H9 (cell line): ENCODE measurements at regions not wholly inside any gene's neighbourhood (a gene's known extent, or its start where the extent isn't known, plus 50 kb on each side); places are given as distances from the start of the nearest gene placed in this dataset.

ENCODE experiments used
- DNase-seq: peaks from one replicate; pipeline ENCODE4 v3.0.0-alpha.2; 2017
- H2AFZ ChIP-seq: one replicate; pipeline ENCODE4 v1.6.1; 2013; ENCODE audit warnings: mild to moderate bottlenecking, low read length, control low read depth, moderate library complexity
- H2AK5ac ChIP-seq: 2 replicates; pipeline ENCODE4 v1.6.1; 2013; ENCODE audit warnings: low read length, control low read depth, mixed read lengths; ENCODE audit not compliant: insufficient read length
- H2BK120ac ChIP-seq: one replicate; pipeline ENCODE4 v1.6.1; 2013; ENCODE audit warnings: low read depth, mild to moderate bottlenecking, low read length, control low read depth, inconsistent platforms; ENCODE audit not compliant: poor library complexity, severe bottlenecking
- H2BK12ac ChIP-seq: 2 replicates; pipeline ENCODE4 v1.6.1; 2013; ENCODE audit warnings: low read length, control low read depth, mixed read lengths, low read depth; ENCODE audit not compliant: insufficient read length
- H2BK15ac ChIP-seq: 2 replicates; pipeline ENCODE4 v1.6.1; 2013; ENCODE audit warnings: low read depth, low read length, control low read depth
- H2BK20ac ChIP-seq: one replicate; pipeline ENCODE4 v1.6.1; 2013; ENCODE audit warnings: low read depth, mild to moderate bottlenecking, low read length, control low read depth, inconsistent platforms; ENCODE audit not compliant: poor library complexity, severe bottlenecking
- H2BK5ac ChIP-seq: 2 replicates; pipeline ENCODE4 v1.6.1; 2013; ENCODE audit warnings: low read length, control low read depth, mixed read lengths; ENCODE audit not compliant: insufficient read length
- H3K14ac ChIP-seq: 2 replicates; pipeline ENCODE4 v1.6.1; 2013; ENCODE audit warnings: low read length, control low read depth; ENCODE audit not compliant: insufficient read depth
- H3K18ac ChIP-seq: 2 replicates; pipeline ENCODE4 v1.6.1; 2013; ENCODE audit warnings: low read depth, mild to moderate bottlenecking, mixed read lengths, low read length, control low read depth; ENCODE audit not compliant: insufficient read length
- H3K23ac ChIP-seq: 2 replicates; pipeline ENCODE4 v1.6.1; 2013; ENCODE audit warnings: low read length, control low read depth, mixed read lengths, low read depth; ENCODE audit not compliant: insufficient read length
- H3K23me2 ChIP-seq: 2 replicates; pipeline ENCODE4 v1.6.1; 2013; ENCODE audit warnings: low read depth, mild to moderate bottlenecking, mixed read lengths, low read length, control low read depth; ENCODE audit not compliant: insufficient read length, poor library complexity, severe bottlenecking
- H3K27ac ChIP-seq: 2 replicates; pipeline ENCODE4 v1.5.1; 2013; ENCODE audit warnings: low read length, control low read depth, mixed read lengths, low read depth; ENCODE audit not compliant: insufficient read length
- H3K27me3 ChIP-seq: 2 replicates; pipeline ENCODE4 v1.6.1; 2013; ENCODE audit warnings: low read length, control low read depth, inconsistent platforms; ENCODE audit not compliant: insufficient read depth
- H3K4ac ChIP-seq: 2 replicates; pipeline ENCODE4 v1.6.1; 2013; ENCODE audit warnings: low read depth, mild to moderate bottlenecking, control low read depth, inconsistent platforms, low read length, moderate library complexity
- H3K4me1 ChIP-seq: 2 replicates; pipeline ENCODE4 v1.6.1; 2013; ENCODE audit warnings: low read length, control low read depth, inconsistent platforms; ENCODE audit not compliant: insufficient read depth
- H3K4me2 ChIP-seq: 2 replicates; pipeline ENCODE4 v1.6.1; 2013; ENCODE audit warnings: low read length, control low read depth, mixed read lengths; ENCODE audit not compliant: insufficient read length, insufficient read depth
- H3K56ac ChIP-seq: 2 replicates; pipeline ENCODE4 v1.6.1; 2013; ENCODE audit warnings: low read depth, mild to moderate bottlenecking, mixed read lengths, low read length, control low read depth; ENCODE audit not compliant: insufficient read length
- H3K79me1 ChIP-seq: 2 replicates; pipeline ENCODE4 v1.6.1; 2013; ENCODE audit warnings: low read depth, mild to moderate bottlenecking, moderate library complexity, low read length, control low read depth, inconsistent platforms; ENCODE audit not compliant: insufficient read depth, poor library complexity, severe bottlenecking
- H3K79me2 ChIP-seq: 2 replicates; pipeline ENCODE4 v1.6.1; 2013; ENCODE audit warnings: low read length, control low read depth, inconsistent platforms; ENCODE audit not compliant: insufficient read depth
- H3K9ac ChIP-seq: 2 replicates; pipeline ENCODE4 v1.6.1; 2013; ENCODE audit warnings: low read length, control low read depth, mixed read lengths; ENCODE audit not compliant: insufficient read length; ENCODE audit errors: extremely low read depth
- H3K9me3 ChIP-seq: one replicate; pipeline ENCODE4 v1.6.1; 2013; ENCODE audit warnings: low read depth, low read length, inconsistent platforms; ENCODE audit not compliant: control insufficient read depth
- H3T11ph ChIP-seq: one replicate; pipeline ENCODE4 v1.6.1; 2013; ENCODE audit warnings: mild to moderate bottlenecking, low read length, control low read depth, inconsistent platforms
- H4K20me1 ChIP-seq: one replicate; pipeline ENCODE4 v1.6.1; 2013; ENCODE audit not compliant: control insufficient read depth, insufficient read length, insufficient read depth
- H4K5ac ChIP-seq: 2 replicates; pipeline ENCODE4 v1.6.1; 2013; ENCODE audit warnings: low read depth, mild to moderate bottlenecking, mixed read lengths, low read length, control low read depth; ENCODE audit not compliant: insufficient read length
- H4K8ac ChIP-seq: replicated peaks from 2 replicates; pipeline ENCODE4 v1.6.1; 2013; ENCODE audit warnings: low read length, control low read depth, mixed read lengths, low read depth; ENCODE audit not compliant: insufficient read length
- H4K91ac ChIP-seq: 2 replicates; pipeline ENCODE4 v1.6.1; 2013; ENCODE audit warnings: low read depth, mild to moderate bottlenecking, moderate library complexity, mixed read lengths, low read length, control low read depth; ENCODE audit not compliant: insufficient read length
- H3K27ac Mint-ChIP-seq, 3 experiments: 2 replicates in 2 of 3; 3 replicates in 1 of 3; pipeline ENCODE4 v1.8.0; 2020 to 2021; ENCODE audit warnings: mixed read lengths in 3 of 3, mild to moderate bottlenecking in 1 of 3, moderate library complexity in 1 of 3
- H3K27me3 Mint-ChIP-seq: 2 replicates; pipeline ENCODE4 v1.8.0; 2021; ENCODE audit warnings: low read depth, mild to moderate bottlenecking, moderate library complexity, mixed read lengths
- H3K36me3 Mint-ChIP-seq, 3 experiments: 2 replicates in 2 of 3; 3 replicates in 1 of 3; pipeline ENCODE4 v1.8.0; 2020 to 2021; ENCODE audit warnings: low read depth in 3 of 3, mixed read lengths in 3 of 3; ENCODE audit not compliant: insufficient read depth in 1 of 3
- H3K4me1 Mint-ChIP-seq, 2 experiments: 2 replicates each; pipeline ENCODE4 v1.8.0; 2020; ENCODE audit warnings: mixed read lengths in 2 of 2
- H3K4me3 Mint-ChIP-seq, 2 experiments: 2 replicates in 1 of 2; 3 replicates in 1 of 2; pipeline ENCODE4 v1.8.0; 2020 to 2021; ENCODE audit warnings: mild to moderate bottlenecking in 2 of 2, mixed read lengths in 2 of 2, moderate library complexity in 1 of 2
- H3K9me3 Mint-ChIP-seq, 2 experiments: 2 replicates in 1 of 2; 3 replicates in 1 of 2; pipeline ENCODE4 v1.8.0; 2020; ENCODE audit warnings: mild to moderate bottlenecking in 2 of 2, mixed read lengths in 2 of 2, moderate library complexity in 1 of 2
- CTCF ChIP-seq: fragments of 200-600 bp; sonication (generic); conservative IDR thresholded peaks from 3 replicates; pipeline ENCODE4 v1.8.0; 2021; ENCODE audit warnings: antibody characterized with exemption, mild to moderate bottlenecking
- WGBS: extraction: QIAGEN DNeasy Blood & Tissue Kit; methylation state at CpG from one replicate; pipeline ENCODE4 v1.1.7; 2013; ENCODE audit warnings: missing lambda C conversion rate, low lambda C conversion rate, mixed read lengths; ENCODE audit not compliant: insufficient read length; ENCODE audit errors: extremely low coverage; 5-methylcytosine and 5-hydroxymethylcytosine counted together

GRCh38 chr4:114420069-114420468 is 178.5 kb upstream of the UGT8 start:
- H3K4me2 ChIP-seq: no peak overlapping the region
- H3K27ac Mint-ChIP-seq: 0 out of 7 replicates have a peak overlapping the region, but pooled peaks of 1 of the 3 experiments have one; percentile 36
- no peaks in the 10 kb centered on the region for H3K27me3 ChIP-seq
- TF ChIP-seq CTCF: no peak
- H3K27me3 Mint-ChIP-seq: no peaks in the 10 kb centered on the region
- no peaks in the 10 kb centered on the region for H3K79me2 ChIP-seq
- H3K36me3 Mint-ChIP-seq: peaks cover under 1 to 16% (median 7%) of the 10 kb centered on the region in 3 experiments; a peak in 6 of 7 replicates
- H3K56ac ChIP-seq: no peak overlapping the region
- no peaks in the 10 kb centered on the region for H3K4me1 ChIP-seq
- H3K9me3 ChIP-seq: no peaks in the 10 kb centered on the region
- H3K14ac ChIP-seq: no peak overlapping the region
- no CpG with 5 or more reads among the region's 4 CpGs for WGBS
- H2BK15ac ChIP-seq: no peak overlapping the region
- no peak overlapping the region for H2BK5ac ChIP-seq
- no peaks in the 10 kb centered on the region for H4K20me1 ChIP-seq
- no peak overlapping the region for H2AK5ac ChIP-seq
- H3K27ac ChIP-seq: no peak overlapping the region
- H3K18ac ChIP-seq: no peak overlapping the region
- no peak overlapping the region for H2BK12ac ChIP-seq
- no peak overlapping the region; a peak in 1 of 5 replicates for H3K4me3 Mint-ChIP-seq
- DNase-seq: no peak
- H3K9ac ChIP-seq: no peak overlapping the region
- H2BK120ac ChIP-seq: no peak overlapping the region
- no peak overlapping the region for H4K8ac ChIP-seq
- no peak overlapping the region for H2BK20ac ChIP-seq
- no peak overlapping the region for H4K5ac ChIP-seq
- H4K91ac ChIP-seq: no peak overlapping the region
- H3K4ac ChIP-seq: no peak overlapping the region
- no peak overlapping the region for H3T11ph ChIP-seq
- H3K9me3 Mint-ChIP-seq: peaks cover 10 to 16% of the 10 kb centered on the region in 2 experiments
- H3K23me2 ChIP-seq: no peaks in the 10 kb centered on the region
- peaks cover 4 to 6% of the 10 kb centered on the region in 2 experiments for H3K4me1 Mint-ChIP-seq
- no peak overlapping the region for H2AFZ ChIP-seq
- no peak overlapping the region for H3K23ac ChIP-seq
- no peaks in the 10 kb centered on the region for H3K79me1 ChIP-seq
